ENCODE measurements at regions not wholly inside any gene's neighbourhood (a gene's known extent, or its start where the extent isn't known, plus 50 kb on each side); places are given as distances from the start of the nearest gene placed in this dataset.
"Not testable (repeated sequence)": the region's sequence is repeated elsewhere in the genome, so short reads cannot be mapped to it uniquely, and the experiment has no call there.

DNA sequence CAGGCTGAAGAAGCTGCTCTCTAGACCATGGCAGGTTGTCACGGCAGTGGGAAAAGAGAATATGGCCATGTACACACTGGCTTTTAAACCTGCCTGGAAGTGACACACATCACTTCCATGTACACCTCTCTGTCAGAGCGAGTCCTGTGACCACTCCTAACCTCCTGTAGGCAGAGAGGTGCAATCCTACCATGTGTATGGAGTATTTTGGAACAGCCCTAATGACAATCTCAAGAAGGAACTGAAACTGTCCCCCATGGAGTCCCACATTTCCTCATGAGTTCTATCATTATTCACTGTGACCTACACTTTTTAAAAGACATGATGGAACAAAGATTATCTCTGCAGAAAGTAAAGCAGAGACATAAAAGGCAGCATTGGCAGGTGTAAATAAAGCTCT, 153.4 kb upstream of the PFN2 start:
- no peaks in the 10 kb centered on the region for H3K27me3 ChIP-seq (ENCODE audit: control insufficient read depth in 3 of 3, insufficient read depth in 3 of 3, low read depth in 1 of 3, low read length in 3 of 3)
- H3K27ac ChIP-seq (replicated peaks; ENCODE audit: low read length): no peak overlapping the region
- no peak overlapping the region for H4K91ac ChIP-seq (ENCODE audit: low read depth, low read length, poor library complexity)
- no peak overlapping the region for H3K9ac ChIP-seq (ENCODE audit: low read depth, low read length, poor library complexity)
- H2BK120ac ChIP-seq (ENCODE audit: low read depth, low read length): no peak overlapping the region
- H2BK15ac ChIP-seq (ENCODE audit: low read length): no peak overlapping the region
- H3K9me3 ChIP-seq (replicated peaks in 1 of 2; ENCODE audit: control insufficient read depth in 2 of 2, insufficient read depth in 1 of 2, low read depth in 1 of 2, low read length in 2 of 2): no peaks in the 10 kb centered on the region
- H2BK5ac ChIP-seq (ENCODE audit: low read length): no peak overlapping the region
- no peak overlapping the region for H2AK5ac ChIP-seq (ENCODE audit: low read depth, low read length)
- peak overlapping the region; percentile 32 for H2AFZ ChIP-seq (ENCODE audit: low read length)
- H3K4me1 ChIP-seq (ENCODE audit: control insufficient read depth in 2 of 2, insufficient read depth in 1 of 2, low read depth in 1 of 2, low read length in 2 of 2): peaks cover 0 to 3% of the 10 kb centered on the region in 2 donors
- no peak overlapping the region for H3K14ac ChIP-seq (ENCODE audit: low read length)
- H3K4ac ChIP-seq (ENCODE audit: low read length): no peak overlapping the region
- no peak overlapping the region for H2BK12ac ChIP-seq (ENCODE audit: low read length)
- no peaks in the 10 kb centered on the region for H3K36me3 ChIP-seq (replicated peaks in 1 of 2; ENCODE audit: control insufficient read depth in 2 of 2, insufficient read depth in 2 of 2, low read length in 2 of 2)
- DNase-seq (ENCODE audit: low spot score): no peak
- H4K8ac ChIP-seq (ENCODE audit: low read depth, low read length): no peak overlapping the region
- no CpG with 5 or more reads among the region's 2 CpGs for WGBS, 2 donors (ENCODE audit: extremely low coverage in 2 of 2, insufficient read length in 2 of 2, insufficient replicate concordance in 1 of 2)
- no peak overlapping the region for H3K18ac ChIP-seq (ENCODE audit: low read length)
- no peak overlapping the region for H3K23ac ChIP-seq (ENCODE audit: low read depth, low read length, poor library complexity)
- no peaks in the 10 kb centered on the region for H3K79me1 ChIP-seq (ENCODE audit: low read depth, low read length)
- no peak overlapping the region for H3K4me3 ChIP-seq (ENCODE audit: low read length in 2 of 2)
- no peak overlapping the region for H3K4me2 ChIP-seq (ENCODE audit: insufficient read depth, low read length, poor library complexity, severe bottlenecking)

DNA sequence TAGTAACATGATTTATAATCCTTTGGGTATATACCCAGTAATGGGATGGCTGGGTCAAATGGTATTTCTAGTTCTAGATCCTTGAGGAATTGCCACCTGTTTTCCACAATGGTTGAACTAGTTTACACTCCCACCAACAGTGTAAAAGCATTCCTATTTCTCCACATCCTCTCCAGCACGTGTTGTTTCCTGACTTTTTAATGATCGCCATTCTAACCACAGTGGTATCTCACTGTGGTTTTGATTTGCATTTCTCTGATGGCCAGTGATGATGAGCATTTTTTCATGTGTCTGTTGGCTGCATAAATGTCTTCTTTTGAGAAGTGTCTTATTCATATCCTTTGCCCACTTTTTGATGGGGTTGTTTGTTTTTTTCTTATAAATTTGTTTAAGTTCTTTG, 152.6 kb upstream of the PFN2 start:
- H3K9ac ChIP-seq (ENCODE audit: low read depth, low read length, poor library complexity); H2BK15ac ChIP-seq (ENCODE audit: low read length); H2BK5ac ChIP-seq (ENCODE audit: low read length); H3K14ac ChIP-seq (ENCODE audit: low read length); DNase-seq (ENCODE audit: low spot score); H4K91ac ChIP-seq (ENCODE audit: low read depth, low read length, poor library complexity); H2AK5ac ChIP-seq (ENCODE audit: low read depth, low read length); H3K18ac ChIP-seq (ENCODE audit: low read length); H3K23ac ChIP-seq (ENCODE audit: low read depth, low read length, poor library complexity); H3K36me3 ChIP-seq (replicated peaks in 1 of 2; ENCODE audit: control insufficient read depth in 2 of 2, insufficient read depth in 2 of 2, low read length in 2 of 2); H2AFZ ChIP-seq (ENCODE audit: low read length); H3K27me3 ChIP-seq (ENCODE audit: control insufficient read depth in 3 of 3, insufficient read depth in 3 of 3, low read depth in 1 of 3, low read length in 3 of 3); H3K4me1 ChIP-seq (ENCODE audit: control insufficient read depth in 2 of 2, insufficient read depth in 1 of 2, low read depth in 1 of 2, low read length in 2 of 2); H4K8ac ChIP-seq (ENCODE audit: low read depth, low read length); H3K79me1 ChIP-seq (ENCODE audit: low read depth, low read length); H3K4me3 ChIP-seq (ENCODE audit: low read length in 2 of 2); H3K9me3 ChIP-seq (replicated peaks in 1 of 2; ENCODE audit: control insufficient read depth in 2 of 2, insufficient read depth in 1 of 2, low read depth in 1 of 2, low read length in 2 of 2); H3K4me2 ChIP-seq (ENCODE audit: insufficient read depth, low read length, poor library complexity, severe bottlenecking); H2BK12ac ChIP-seq (ENCODE audit: low read length); H3K4ac ChIP-seq (ENCODE audit: low read length); H3K27ac ChIP-seq (replicated peaks; ENCODE audit: low read length); H2BK120ac ChIP-seq (ENCODE audit: low read depth, low read length): not testable (repeated sequence)
- WGBS, 2 donors (ENCODE audit: extremely low coverage in 2 of 2, insufficient read length in 2 of 2, insufficient replicate concordance in 1 of 2): no CpG with 5 or more reads among the region's 2 CpGs

DNA sequence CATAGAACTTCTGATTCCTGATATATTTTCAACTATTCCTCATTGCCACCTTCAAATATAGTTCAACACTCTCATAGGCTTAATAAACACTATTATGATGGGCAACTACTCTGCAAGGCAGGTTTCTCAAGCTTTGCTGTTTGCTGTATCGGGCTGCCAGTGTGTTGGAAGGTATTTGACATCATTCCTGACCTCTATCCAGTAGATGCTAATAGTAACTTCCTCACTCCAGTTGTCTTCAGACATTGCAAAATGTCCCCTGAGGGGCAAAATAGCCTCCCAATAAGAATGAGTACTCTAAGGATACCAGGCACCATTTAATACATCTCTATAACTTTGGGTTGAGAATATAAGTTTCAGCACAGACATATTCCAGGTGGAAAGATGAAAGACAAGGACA, 147.5 kb upstream of the PFN2 start:
- Histone ChIP-seq H3K14ac (ENCODE audit: low read length) (no peak overlapping the region), H3K4ac (ENCODE audit: low read length) (no peak overlapping the region)

DNA sequence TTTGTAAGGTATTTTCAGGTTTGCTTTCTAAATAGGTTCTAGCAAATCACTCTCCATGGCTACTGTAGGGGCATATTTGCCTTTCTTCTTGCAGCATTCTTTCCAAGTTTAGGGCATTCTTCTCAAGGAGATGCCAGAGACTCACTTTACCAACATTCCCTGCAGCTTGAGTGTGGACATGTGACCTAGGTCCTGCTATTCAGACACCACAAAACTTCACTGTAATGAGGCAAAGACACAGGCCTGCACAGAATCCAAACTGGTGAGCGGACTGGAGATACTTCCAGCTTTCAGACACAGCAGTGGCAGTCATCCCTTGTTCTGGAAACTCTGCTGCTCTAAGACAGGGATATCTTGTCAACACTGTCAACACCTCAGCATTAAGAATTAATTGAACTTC, 146.4 kb upstream of the PFN2 start:
- Histone ChIP-seq H2AFZ (ENCODE audit: low read length) (no peak overlapping the region), H4K8ac (ENCODE audit: low read depth, low read length) (no peak overlapping the region), H2BK15ac (ENCODE audit: low read length) (no peak overlapping the region), H4K91ac (ENCODE audit: low read depth, low read length, poor library complexity) (no peak overlapping the region), H3K27ac (replicated peaks; ENCODE audit: low read length) (no peak overlapping the region), H2AK5ac (ENCODE audit: low read depth, low read length) (no peak overlapping the region), H3K79me1 (ENCODE audit: low read depth, low read length) (no peaks in the 10 kb centered on the region), H3K36me3 (replicated peaks in 1 of 2; ENCODE audit: control insufficient read depth in 2 of 2, insufficient read depth in 2 of 2, low read length in 2 of 2) (no peaks in the 10 kb centered on the region), H3K27me3 (ENCODE audit: control insufficient read depth in 3 of 3, insufficient read depth in 3 of 3, low read depth in 1 of 3, low read length in 3 of 3) (no peaks in the 10 kb centered on the region), H2BK120ac (ENCODE audit: low read depth, low read length) (no peak overlapping the region), H2BK5ac (ENCODE audit: low read length) (no peak overlapping the region), H3K9me3 (replicated peaks in 1 of 2; ENCODE audit: control insufficient read depth in 2 of 2, insufficient read depth in 1 of 2, low read depth in 1 of 2, low read length in 2 of 2) (no peaks in the 10 kb centered on the region), H3K18ac (ENCODE audit: low read length) (no peak overlapping the region), H3K4ac (ENCODE audit: low read length) (no peak overlapping the region), H3K4me3 (ENCODE audit: low read length in 2 of 2) (no peak overlapping the region), H3K4me1 (ENCODE audit: control insufficient read depth in 2 of 2, insufficient read depth in 1 of 2, low read depth in 1 of 2, low read length in 2 of 2) (peaks cover 0 to 3% of the 10 kb centered on the region in 2 donors), H3K23ac (ENCODE audit: low read depth, low read length, poor library complexity) (no peak overlapping the region), H3K14ac (ENCODE audit: low read length) (no peak overlapping the region), H3K9ac (ENCODE audit: low read depth, low read length, poor library complexity) (no peak overlapping the region), H2BK12ac (ENCODE audit: low read length) (no peak overlapping the region), H3K4me2 (ENCODE audit: insufficient read depth, low read length, poor library complexity, severe bottlenecking) (no peak overlapping the region)
- no CpG with 5 or more reads among the region's 1 CpG for WGBS, 2 donors (ENCODE audit: extremely low coverage in 2 of 2, insufficient read length in 2 of 2, insufficient replicate concordance in 1 of 2)
- no peak for DNase-seq (ENCODE audit: low spot score)

More for the DNA sequence above, 147.5 kb upstream of the PFN2 start:
- Histone ChIP-seq H3K23ac (ENCODE audit: low read depth, low read length, poor library complexity) (no peak overlapping the region), H3K27me3 (ENCODE audit: control insufficient read depth in 3 of 3, insufficient read depth in 3 of 3, low read depth in 1 of 3, low read length in 3 of 3) (no peaks in the 10 kb centered on the region), H2BK120ac (ENCODE audit: low read depth, low read length) (no peak overlapping the region), H2AK5ac (ENCODE audit: low read depth, low read length) (no peak overlapping the region), H2BK15ac (ENCODE audit: low read length) (no peak overlapping the region), H3K9me3 (replicated peaks in 1 of 2; ENCODE audit: control insufficient read depth in 2 of 2, insufficient read depth in 1 of 2, low read depth in 1 of 2, low read length in 2 of 2) (no peaks in the 10 kb centered on the region), H3K4me2 (ENCODE audit: insufficient read depth, low read length, poor library complexity, severe bottlenecking) (no peak overlapping the region), H3K18ac (ENCODE audit: low read length) (no peak overlapping the region), H3K4me1 (ENCODE audit: control insufficient read depth in 2 of 2, insufficient read depth in 1 of 2, low read depth in 1 of 2, low read length in 2 of 2) (peaks cover 0 to 3% of the 10 kb centered on the region in 2 donors), H2BK12ac (ENCODE audit: low read length) (no peak overlapping the region), H2BK5ac (ENCODE audit: low read length) (no peak overlapping the region), H4K91ac (ENCODE audit: low read depth, low read length, poor library complexity) (no peak overlapping the region), H3K36me3 (replicated peaks in 1 of 2; ENCODE audit: control insufficient read depth in 2 of 2, insufficient read depth in 2 of 2, low read length in 2 of 2) (no peaks in the 10 kb centered on the region), H4K8ac (ENCODE audit: low read depth, low read length) (no peak overlapping the region), H2AFZ (ENCODE audit: low read length) (no peak overlapping the region), H3K27ac (replicated peaks; ENCODE audit: low read length) (no peak overlapping the region), H3K79me1 (ENCODE audit: low read depth, low read length) (no peaks in the 10 kb centered on the region), H3K9ac (ENCODE audit: low read depth, low read length, poor library complexity) (no peak overlapping the region), H3K4me3 (ENCODE audit: low read length in 2 of 2) (no peak overlapping the region)
- no peak for DNase-seq (ENCODE audit: low spot score)
- no CpG with 5 or more reads among the region's 1 CpG for WGBS, 2 donors (ENCODE audit: extremely low coverage in 2 of 2, insufficient read length in 2 of 2, insufficient replicate concordance in 1 of 2)
